Esophagus squamous epithelium (tissue), 5 donors: ENCODE measurements at regions not wholly inside any gene's neighbourhood (a gene's known extent, or its start where the extent isn't known, plus 50 kb on each side); places are given as distances from the start of the nearest gene placed in this dataset.

Experiments used
- DNase-seq: peaks from one replicate; lab custom pipeline; 2025; lab: John Stamatoyannopoulos, UW
- H3K27ac ChIP-seq, 4 donors: fragments of 200-600 bp; sonication (generic); one replicate each; pipeline ENCODE4 v1.5.1; 2016 to 2019; ENCODE audit warnings: mild to moderate bottlenecking in 1 of 4
- H3K27me3 ChIP-seq, 4 donors: fragments of 200-600 bp; sonication (generic); 1 replicate in 3 of 4; 2 replicates in 1 of 4; pipeline versions ENCODE4 v1.5.1 to v1.6.0; 2017 to 2021; ENCODE audit warnings: antibody characterized with exemption in 1 of 4
- H3K36me3 ChIP-seq, 3 donors: fragments of 200-600 bp; sonication (generic); one replicate each; pipeline ENCODE4 v1.5.1; 2016 to 2019
- H3K4me1 ChIP-seq, 3 donors: fragments of 200-600 bp; sonication (generic); one replicate each; pipeline ENCODE4 v1.5.1; 2017 to 2019
- H3K4me3 ChIP-seq, 4 donors: fragments of 200-600 bp; sonication (generic); 1 replicate in 3 of 4; 2 replicates in 1 of 4; pipeline ENCODE4 v1.5.1; 2016 to 2019; ENCODE audit warnings: mild to moderate bottlenecking in 2 of 4, moderate library complexity in 1 of 4
- H3K9me3 ChIP-seq, 3 donors: fragments of 200-600 bp; sonication (generic); one replicate each; pipeline ENCODE4 v1.5.1; 2016 to 2019
- CTCF ChIP-seq, 6 experiments: fragments of 450-650 bp in 4 of 6; fragments of 200-600 bp in 2 of 6; sonication (generic) in 2 of 6; IDR thresholded peaks; one replicate each; pipeline ENCODE4 v1.5.1; 2016 to 2019; ENCODE audit warnings: antibody characterized with exemption in 6 of 6, mild to moderate bottlenecking in 4 of 6, moderate library complexity in 4 of 6
- POLR2A ChIP-seq, 4 donors: fragments of 450-650 bp; IDR thresholded peaks; one replicate each; pipeline ENCODE4 v1.6.1; 2017; ENCODE audit warnings: antibody characterized with exemption in 4 of 4, mild to moderate bottlenecking in 4 of 4, moderate library complexity in 3 of 4
- WGBS, 2 donors: methylation state at CpG; one replicate each; pipeline ENCODE4 v1.1.5; 2018; 5-methylcytosine and 5-hydroxymethylcytosine counted together
- intact Hi-C: fragments of 100-400 bp; cut with DNase I; formaldehyde crosslinking; loops from one replicate; pipeline ENCODE4 v1.15.0; 2022
- donor health status: DM: yes; HTN: yes; CAD: no.

GRCh38 chr13:67771106-67771505, 541.0 kb upstream of the PCDH9 start:
- Histone ChIP-seq H3K27me3 (no peaks in the 10 kb centered on the region), H3K4me1 (no peaks in the 10 kb centered on the region), H3K27ac (no peak overlapping the region), H3K4me3 (no peak overlapping the region), H3K9me3 (peaks cover 0 to 15% (median 12%) of the 10 kb centered on the region in 3 donors), H3K36me3 (no peaks in the 10 kb centered on the region)
- TF ChIP-seq POLR2A (IDR thresholded peaks at IDR 0.05) (no peak), CTCF (IDR thresholded peaks at IDR 0.05) (no peak)
- DNase-seq = no peak
- intact Hi-C loops = no loop called here

DNA sequence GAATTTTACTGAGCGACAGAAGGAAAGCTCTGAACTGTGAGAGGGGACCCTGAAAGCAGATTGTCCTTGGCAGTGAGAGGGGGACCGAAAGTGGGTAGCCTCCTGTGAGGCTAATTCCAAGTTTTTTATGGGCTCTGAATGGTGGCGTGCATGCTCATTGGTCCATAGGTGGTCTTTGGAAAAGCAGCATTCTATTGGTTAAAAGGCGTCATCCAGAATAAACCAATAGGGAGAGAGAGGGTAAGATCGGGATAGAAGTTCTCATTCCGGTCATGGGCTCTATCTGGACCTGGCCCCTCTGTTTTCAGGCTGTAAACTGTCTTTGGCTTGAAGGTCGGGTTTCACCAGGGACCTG, 539.8 kb upstream of the PCDH9 start:
- WGBS, 2 donors = 80 to 82% methylated on average over 7 of the region's 7 CpGs
- Histone ChIP-seq H3K9me3 (peaks cover 0 to 15% (median 12%) of the 10 kb centered on the region in 3 donors), H3K4me3 (no peak overlapping the region), H3K36me3 (no peaks in the 10 kb centered on the region), H3K4me1 (no peaks in the 10 kb centered on the region), H3K27me3 (no peaks in the 10 kb centered on the region), H3K27ac (no peak overlapping the region)
- no peak for DNase-seq
- TF ChIP-seq CTCF (IDR thresholded peaks at IDR 0.05) = no peak
- TF ChIP-seq POLR2A (IDR thresholded peaks at IDR 0.05) = no peak
- intact Hi-C loops = no loop called here

DNA sequence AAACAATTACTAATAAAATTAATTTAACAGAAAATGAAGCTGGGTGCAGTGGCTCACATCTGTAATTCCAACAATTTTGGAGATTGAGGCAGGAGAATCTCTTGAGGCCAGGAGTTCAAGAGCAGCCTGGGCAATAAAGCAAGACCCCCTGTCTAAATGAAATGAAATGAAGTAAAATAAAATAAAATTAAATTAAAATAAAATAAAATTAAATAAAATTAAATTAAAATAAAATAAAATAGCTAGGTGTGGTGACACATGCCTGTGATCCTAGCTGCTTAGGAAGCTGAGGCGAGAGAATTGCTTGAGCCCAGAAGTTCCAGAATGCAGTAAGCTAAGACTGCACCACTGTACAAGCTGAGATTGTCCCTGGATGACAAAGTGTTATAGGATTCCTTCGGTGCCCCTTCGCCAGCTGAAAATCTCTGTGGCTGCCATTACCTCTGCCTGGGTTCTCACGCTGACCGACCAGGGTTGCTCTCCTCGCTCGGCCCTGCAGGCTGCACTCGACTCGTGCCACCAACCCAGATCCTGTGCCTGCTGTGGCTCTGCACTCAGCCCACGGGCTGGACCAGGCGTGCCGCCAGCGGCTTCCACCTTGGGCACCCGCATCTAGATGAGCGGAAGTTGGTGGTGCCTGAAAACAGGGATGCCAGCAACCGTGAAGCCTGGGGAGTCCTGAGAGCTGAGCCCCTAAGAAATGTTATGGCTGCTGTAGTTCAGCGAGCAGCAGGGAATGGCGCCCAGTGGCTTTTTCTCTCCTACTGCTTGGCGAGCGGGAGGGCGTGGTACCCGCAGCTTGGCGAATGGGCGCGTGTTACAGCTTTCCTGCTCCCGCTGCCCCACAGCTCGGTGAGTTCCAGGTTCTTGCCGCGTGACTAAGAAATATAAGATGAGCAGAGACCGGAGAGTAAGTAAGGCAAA, 539.2 kb upstream of the PCDH9 start:
- intact Hi-C loops = no loop called here
- Histone ChIP-seq H3K4me3 (no peak overlapping the region), H3K4me1 (no peaks in the 10 kb centered on the region), H3K9me3 (peaks cover 0 to 15% (median 12%) of the 10 kb centered on the region in 3 donors), H3K27me3 (no peaks in the 10 kb centered on the region), H3K27ac (no peak overlapping the region), H3K36me3 (no peaks in the 10 kb centered on the region)
- TF ChIP-seq CTCF (IDR thresholded peaks at IDR 0.05) (no peak), POLR2A (IDR thresholded peaks at IDR 0.05) (no peak)
- 87 to 97% methylated on average over 7 to 21 of the region's 30 CpGs for WGBS, 2 donors
- DNase-seq = no peak

- no peaks in the 10 kb centered on the region for H3K36me3 ChIP-seq
- no peaks in the 10 kb centered on the region for H3K27me3 ChIP-seq
- DNase-seq = no peak
- peaks cover 0 to 3% (median 0%) of the 10 kb centered on the region in 3 donors for H3K9me3 ChIP-seq
- intact Hi-C loops = no loop called here
- TF ChIP-seq CTCF (IDR thresholded peaks at IDR 0.05) (no peak), POLR2A (IDR thresholded peaks at IDR 0.05) (no peak)
- no peak overlapping the region for H3K27ac ChIP-seq
- 61 to 65% methylated on average over 3 of the region's 3 CpGs for WGBS, 2 donors
- H3K4me3 ChIP-seq = no peak overlapping the region
- H3K4me1 ChIP-seq = no peaks in the 10 kb centered on the region
Observed at GRCh38 chr13:67763984-67764383, 533.8 kb upstream of the PCDH9 start.

DNA sequence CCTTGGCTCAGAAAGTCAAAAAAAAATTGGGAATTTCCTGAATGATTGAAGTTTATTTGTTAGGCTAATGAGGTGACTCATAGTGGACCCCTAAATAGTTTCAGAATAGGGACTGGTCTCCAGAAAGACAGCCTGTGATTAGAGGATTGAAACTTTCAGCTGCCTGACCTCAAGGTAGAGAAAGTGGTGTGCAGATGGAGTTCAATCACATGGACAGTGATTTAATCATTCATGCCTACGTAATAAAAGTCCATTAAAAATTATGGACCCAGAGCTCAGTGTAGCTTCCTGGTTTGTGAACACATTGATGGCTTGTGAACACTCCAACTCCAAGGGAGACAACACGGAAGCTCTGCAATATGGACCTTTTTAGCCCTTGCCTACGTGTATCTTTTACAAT, 533.2 kb upstream of the PCDH9 start:
- Histone ChIP-seq H3K27me3 (no peaks in the 10 kb centered on the region), H3K27ac (no peak overlapping the region), H3K4me1 (no peaks in the 10 kb centered on the region), H3K36me3 (no peaks in the 10 kb centered on the region), H3K9me3 (no peaks in the 10 kb centered on the region), H3K4me3 (no peak overlapping the region)
- intact Hi-C loops = no loop called here
- no peak for DNase-seq
- 80 to 81% methylated on average over 3 of the region's 3 CpGs for WGBS, 2 donors
- TF ChIP-seq CTCF (IDR thresholded peaks at IDR 0.05) = no peak
- TF ChIP-seq POLR2A (IDR thresholded peaks at IDR 0.05) = no peak
